Tibial artery (tissue), 4 donors: ENCODE measurements at regions not wholly inside any gene's neighbourhood (a gene's known extent, or its start where the extent isn't known, plus 50 kb on each side); places are given as distances from the start of the nearest gene placed in this dataset.

Experiments used
- DNase-seq, 2 donors: peaks; one replicate each; pipeline ENCODE4 v3.0.0-alpha.2; 2019
- H3K27ac ChIP-seq, 2 donors: fragments of 200-600 bp; sonication (generic) in 1 of 2; 1 replicate in 1 of 2; 2 replicates in 1 of 2; pipeline ENCODE4 v1.5.1; 2018 to 2019; ENCODE audit warnings: mild to moderate bottlenecking in 1 of 2
- H3K27me3 ChIP-seq, 2 donors: fragments of 200-600 bp; sonication (generic) in 1 of 2; one replicate each; pipeline versions ENCODE4 v1.5.1 to v1.6.0; 2016 to 2019
- H3K36me3 ChIP-seq, 3 donors: fragments of 200-600 bp; sonication (generic) in 2 of 3; one replicate each; pipeline ENCODE4 v1.5.1; 2016 to 2019; ENCODE audit warnings: mild to moderate bottlenecking in 2 of 3
- H3K4me1 ChIP-seq, 4 donors: fragments of 200-600 bp; sonication (generic) in 2 of 4; 1 replicate in 3 of 4; 2 replicates in 1 of 4; pipeline ENCODE4 v1.5.1; 2016 to 2019
- H3K4me3 ChIP-seq, 2 donors: fragments of 200-600 bp; sonication (generic) in 1 of 2; 1 replicate in 1 of 2; 2 replicates in 1 of 2; pipeline ENCODE4 v1.5.1; 2018 to 2019; ENCODE audit warnings: mild to moderate bottlenecking in 2 of 2
- H3K9me3 ChIP-seq, 3 donors: fragments of 200-600 bp; sonication (generic) in 1 of 3; one replicate each; pipeline ENCODE4 v1.5.1; 2016 to 2019
- CTCF ChIP-seq, 2 experiments: fragments of 200-600 bp in 1 of 2; fragments of 450-650 bp in 1 of 2; IDR thresholded peaks; one replicate each; pipeline ENCODE4 v1.5.1; 2017 to 2019; ENCODE audit warnings: antibody characterized with exemption in 2 of 2, mild to moderate bottlenecking in 1 of 2, moderate library complexity in 1 of 2
- intact Hi-C: fragments of 100-400 bp; cut with DNase I; formaldehyde crosslinking; loops from one replicate; pipeline ENCODE4 v1.15.0; 2023; ENCODE audit warnings: low total_unique reads

GRCh38 chr11:92803391-92803790 is 166.1 kb upstream of the MTNR1B start:
- Histone ChIP-seq H3K36me3 (peaks cover 0 to 10% (median 0%) of the 10 kb centered on the region in 3 donors), H3K27me3 (no peaks in the 10 kb centered on the region), H3K4me3 (no peak overlapping the region), H3K9me3 (no peaks in the 10 kb centered on the region), H3K27ac (no peak overlapping the region), H3K4me1 (no peaks in the 10 kb centered on the region)
- DNase-seq, result no peak
- intact Hi-C loops, result no loop called here
- no peak for TF ChIP-seq CTCF (IDR thresholded peaks at IDR 0.05)

- H3K4me3 ChIP-seq, result no peak overlapping the region
- H3K27ac ChIP-seq, result no peak overlapping the region
- no peaks in the 10 kb centered on the region for H3K27me3 ChIP-seq
- H3K9me3 ChIP-seq, result no peaks in the 10 kb centered on the region
- H3K36me3 ChIP-seq, result no peaks in the 10 kb centered on the region
- intact Hi-C loops, result no loop called here
- no peak for DNase-seq
- H3K4me1 ChIP-seq, result no peaks in the 10 kb centered on the region
- no peak for TF ChIP-seq CTCF (IDR thresholded peaks at IDR 0.05)
Observed at GRCh38 chr11:92804388-92804966, 165.0 kb upstream of the MTNR1B start.

GRCh38 chr11:92808022-92808421 is 161.4 kb upstream of the MTNR1B start:
- Histone ChIP-seq H3K27me3 (no peaks in the 10 kb centered on the region), H3K36me3 (no peaks in the 10 kb centered on the region), H3K4me3 (no peak overlapping the region), H3K27ac (no peak overlapping the region), H3K9me3 (no peaks in the 10 kb centered on the region), H3K4me1 (no peaks in the 10 kb centered on the region)
- intact Hi-C loops, result no loop called here
- no peak for DNase-seq
- no peak for TF ChIP-seq CTCF (IDR thresholded peaks at IDR 0.05)

- Histone ChIP-seq H3K9me3 (no peaks in the 10 kb centered on the region), H3K4me3 (no peak overlapping the region), H3K27me3 (no peaks in the 10 kb centered on the region), H3K4me1 (no peaks in the 10 kb centered on the region), H3K27ac (no peak overlapping the region), H3K36me3 (no peaks in the 10 kb centered on the region)
- no peak for DNase-seq
- intact Hi-C loops, result no loop called here
- TF ChIP-seq CTCF (IDR thresholded peaks at IDR 0.05), result no peak
Observed at GRCh38 chr11:92810423-92811064, 158.9 kb upstream of the MTNR1B start.

GRCh38 chr11:92811341-92811740 is 158.1 kb upstream of the MTNR1B start:
- no peak for TF ChIP-seq CTCF (IDR thresholded peaks at IDR 0.05)
- DNase-seq, result no peak

More at GRCh38 chr11:92811341-92811740, 158.1 kb upstream of the MTNR1B start:
- H3K27me3 ChIP-seq, result no peaks in the 10 kb centered on the region
- no peaks in the 10 kb centered on the region for H3K4me1 ChIP-seq
- intact Hi-C loops, result no loop called here
- H3K4me3 ChIP-seq, result no peak overlapping the region
- H3K36me3 ChIP-seq, result no peaks in the 10 kb centered on the region
- no peaks in the 10 kb centered on the region for H3K9me3 ChIP-seq
- no peak overlapping the region for H3K27ac ChIP-seq
